ENCODE measurements at regions not wholly inside any gene's neighbourhood (a gene's known extent, or its start where the extent isn't known, plus 50 kb on each side); places are given as distances from the start of the nearest gene placed in this dataset.

DNA sequence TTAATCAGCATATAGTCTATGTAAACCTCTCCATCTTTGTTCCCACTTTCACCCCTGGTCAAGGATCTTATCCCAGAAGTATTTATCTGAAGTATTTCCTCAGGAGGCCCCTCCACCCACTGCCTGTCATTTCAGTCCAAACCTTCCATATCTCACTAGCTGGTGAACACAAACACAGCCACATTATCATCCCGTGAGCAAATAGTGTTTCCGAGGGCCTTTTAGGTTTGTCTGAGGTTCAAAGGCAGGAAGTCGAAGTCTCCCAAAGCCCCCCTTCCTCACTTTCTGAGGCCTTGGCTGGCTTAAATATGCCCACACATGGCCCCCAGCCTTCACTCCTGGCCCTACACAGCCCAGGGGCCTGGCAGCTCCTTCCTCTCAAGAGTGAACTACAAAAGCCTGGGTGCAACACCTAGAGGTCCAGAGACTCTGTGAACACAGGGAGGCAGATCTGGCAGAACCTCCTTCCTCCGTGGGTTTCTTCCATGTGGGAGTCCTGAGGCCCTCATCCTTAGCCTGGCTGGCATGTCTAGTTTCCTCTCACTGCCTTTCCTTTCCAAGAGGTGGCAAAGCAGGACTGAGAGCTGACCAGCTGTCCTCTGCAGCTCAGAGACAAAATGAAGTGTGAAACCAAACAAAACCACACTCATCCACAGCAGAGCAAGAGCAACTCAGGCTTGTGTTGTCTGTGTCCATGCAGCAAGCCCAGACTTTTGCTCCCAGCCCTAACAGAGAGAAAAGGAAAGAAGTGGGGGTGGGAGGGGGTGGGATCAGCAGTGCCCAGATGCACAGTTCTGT lies 264.2 kb downstream of the SS18 start:
- DNase-seq (ENCODE audit: low read depth, low spot score), result no peak
- no peak for TF ChIP-seq EZH2 (IDR thresholded peaks at IDR 0.05; ENCODE audit: low read length)
- no peak overlapping the region for H2AFZ ChIP-seq (ENCODE audit: control insufficient read depth, low read length)
- H3K4me2 ChIP-seq (ENCODE audit: control insufficient read depth, extremely low read depth, insufficient read depth, low read depth, low read length), result no peak overlapping the region
- no peaks in the 10 kb centered on the region for H4K20me1 ChIP-seq (ENCODE audit: control insufficient read depth, extremely low read depth, insufficient read depth, low read length)
- dilution Hi-C loops (cut with MboI; ENCODE audit: extremely low pct_ligation_motif_present, low sequenced_read_pairs), result no loop called here
- H3K9ac ChIP-seq (ENCODE audit: control insufficient read depth, extremely low read depth, insufficient read depth, low read length), result no peak overlapping the region
- no peak overlapping the region for H3K27ac ChIP-seq (ENCODE audit: control insufficient read depth, insufficient read depth, low read length)
- no peaks in the 10 kb centered on the region for H3K27me3 ChIP-seq (ENCODE audit: control insufficient read depth, extremely low read depth, insufficient read depth, low read length)
- H3K9me1 ChIP-seq (ENCODE audit: control insufficient read depth, extremely low read depth, insufficient read depth, low read length), result no peaks in the 10 kb centered on the region
- H3K36me3 ChIP-seq (ENCODE audit: control insufficient read depth in 2 of 2, extremely low read depth in 1 of 2, insufficient read depth in 2 of 2, low read length in 2 of 2), result no peaks in the 10 kb centered on the region
- FAIRE-seq, result no peak
- H3K9me3 ChIP-seq (ENCODE audit: control insufficient read depth, low read depth, low read length), result no peaks in the 10 kb centered on the region
- H3K4me3 ChIP-seq (ENCODE audit: control insufficient read depth in 2 of 3, extremely low read depth in 1 of 3, insufficient read depth in 2 of 3, low read depth in 1 of 3, low read length in 3 of 3), result no peak overlapping the region
- H3K4me1 ChIP-seq (ENCODE audit: control insufficient read depth, extremely low read depth, insufficient read depth, low read length), result peaks cover 8% of the 10 kb centered on the region
- no peaks in the 10 kb centered on the region for H3K79me2 ChIP-seq (ENCODE audit: control insufficient read depth, insufficient read depth, low read length)

DNA sequence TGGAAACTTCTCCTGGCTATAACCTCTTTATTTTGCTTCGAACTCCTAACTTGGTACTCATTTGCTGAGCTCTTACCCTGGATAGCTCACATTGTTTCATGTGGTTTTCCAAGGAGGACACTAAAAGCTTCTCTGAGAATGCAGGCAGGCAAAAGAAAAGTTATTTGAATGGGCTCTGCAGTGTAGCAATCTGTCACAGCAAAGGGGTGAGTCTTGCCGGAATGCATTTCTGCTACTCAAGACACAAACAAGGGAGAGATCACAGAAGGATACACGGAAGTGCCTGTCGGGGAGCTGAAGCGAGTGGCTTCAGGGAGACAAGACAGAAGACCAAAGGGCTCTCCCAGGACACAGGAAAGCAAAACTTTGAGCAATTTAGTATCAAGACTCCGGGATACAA lies 265.4 kb downstream of the SS18 start:
- DNase-seq (ENCODE audit: low read depth, low spot score) (no peak), FAIRE-seq (no peak)
- Histone ChIP-seq H3K9me3 (ENCODE audit: control insufficient read depth, low read depth, low read length) (no peaks in the 10 kb centered on the region), H3K4me2 (ENCODE audit: control insufficient read depth, extremely low read depth, insufficient read depth, low read depth, low read length) (no peak overlapping the region), H3K36me3 (ENCODE audit: control insufficient read depth in 2 of 2, extremely low read depth in 1 of 2, insufficient read depth in 2 of 2, low read length in 2 of 2) (no peaks in the 10 kb centered on the region), H2AFZ (ENCODE audit: control insufficient read depth, low read length) (no peak overlapping the region), H3K27me3 (ENCODE audit: control insufficient read depth, extremely low read depth, insufficient read depth, low read length) (no peaks in the 10 kb centered on the region), H3K27ac (ENCODE audit: control insufficient read depth, insufficient read depth, low read length) (no peak overlapping the region), H3K9ac (ENCODE audit: control insufficient read depth, extremely low read depth, insufficient read depth, low read length) (no peak overlapping the region), H3K4me1 (ENCODE audit: control insufficient read depth, extremely low read depth, insufficient read depth, low read length) (peaks cover 8% of the 10 kb centered on the region), H3K4me3 (ENCODE audit: control insufficient read depth in 2 of 3, extremely low read depth in 1 of 3, insufficient read depth in 2 of 3, low read depth in 1 of 3, low read length in 3 of 3) (no peak overlapping the region), H4K20me1 (ENCODE audit: control insufficient read depth, extremely low read depth, insufficient read depth, low read length) (no peaks in the 10 kb centered on the region), H3K79me2 (ENCODE audit: control insufficient read depth, insufficient read depth, low read length) (no peaks in the 10 kb centered on the region), H3K9me1 (ENCODE audit: control insufficient read depth, extremely low read depth, insufficient read depth, low read length) (no peaks in the 10 kb centered on the region)
- dilution Hi-C loops (cut with MboI; ENCODE audit: extremely low pct_ligation_motif_present, low sequenced_read_pairs), result no loop called here
- TF ChIP-seq, protein P1, sequence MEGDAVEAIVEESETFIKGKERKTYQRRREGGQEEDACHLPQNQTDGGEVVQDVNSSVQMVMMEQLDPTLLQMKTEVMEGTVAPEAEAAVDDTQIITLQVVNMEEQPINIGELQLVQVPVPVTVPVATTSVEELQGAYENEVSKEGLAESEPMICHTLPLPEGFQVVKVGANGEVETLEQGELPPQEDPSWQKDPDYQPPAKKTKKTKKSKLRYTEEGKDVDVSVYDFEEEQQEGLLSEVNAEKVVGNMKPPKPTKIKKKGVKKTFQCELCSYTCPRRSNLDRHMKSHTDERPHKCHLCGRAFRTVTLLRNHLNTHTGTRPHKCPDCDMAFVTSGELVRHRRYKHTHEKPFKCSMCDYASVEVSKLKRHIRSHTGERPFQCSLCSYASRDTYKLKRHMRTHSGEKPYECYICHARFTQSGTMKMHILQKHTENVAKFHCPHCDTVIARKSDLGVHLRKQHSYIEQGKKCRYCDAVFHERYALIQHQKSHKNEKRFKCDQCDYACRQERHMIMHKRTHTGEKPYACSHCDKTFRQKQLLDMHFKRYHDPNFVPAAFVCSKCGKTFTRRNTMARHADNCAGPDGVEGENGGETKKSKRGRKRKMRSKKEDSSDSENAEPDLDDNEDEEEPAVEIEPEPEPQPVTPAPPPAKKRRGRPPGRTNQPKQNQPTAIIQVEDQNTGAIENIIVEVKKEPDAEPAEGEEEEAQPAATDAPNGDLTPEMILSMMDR (optimal IDR thresholded peaks at IDR 0.05 in 1 of 3, IDR thresholded peaks at IDR 0.05 in 1 of 3, conservative IDR thresholded peaks at IDR 0.05 in 1 of 3; ENCODE audit: extremely low read depth in 1 of 3, insufficient read depth in 2 of 3, low read length in 3 of 3), result no peak
- no peak for TF ChIP-seq EZH2 (IDR thresholded peaks at IDR 0.05; ENCODE audit: low read length)

Measured in keratinocyte (primary cell).